ENCODE measurements at regions not wholly inside any gene's neighbourhood (a gene's known extent, or its start where the extent isn't known, plus 50 kb on each side); places are given as distances from the start of the nearest gene placed in this dataset.

DNA sequence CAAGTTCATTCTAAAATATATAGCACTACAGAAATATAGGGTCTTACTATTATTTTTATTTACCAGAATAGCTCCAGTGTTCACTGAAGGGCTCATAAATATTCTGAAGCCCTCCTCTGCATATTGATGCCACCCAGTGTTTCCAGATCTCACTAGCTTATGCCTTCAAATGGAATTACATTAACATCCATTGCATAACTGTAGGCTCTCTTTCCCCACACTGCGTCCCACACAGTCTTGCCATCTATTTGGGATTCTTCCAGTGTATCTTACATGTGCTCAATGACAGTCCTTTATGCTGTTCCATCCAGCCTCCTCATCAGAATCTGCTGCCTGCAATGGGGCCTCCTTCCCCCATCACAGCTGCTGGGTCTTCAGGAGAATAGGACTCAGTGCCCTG lies 137.2 kb downstream of the CYSLTR2 start:
- TF ChIP-seq, protein P1, sequence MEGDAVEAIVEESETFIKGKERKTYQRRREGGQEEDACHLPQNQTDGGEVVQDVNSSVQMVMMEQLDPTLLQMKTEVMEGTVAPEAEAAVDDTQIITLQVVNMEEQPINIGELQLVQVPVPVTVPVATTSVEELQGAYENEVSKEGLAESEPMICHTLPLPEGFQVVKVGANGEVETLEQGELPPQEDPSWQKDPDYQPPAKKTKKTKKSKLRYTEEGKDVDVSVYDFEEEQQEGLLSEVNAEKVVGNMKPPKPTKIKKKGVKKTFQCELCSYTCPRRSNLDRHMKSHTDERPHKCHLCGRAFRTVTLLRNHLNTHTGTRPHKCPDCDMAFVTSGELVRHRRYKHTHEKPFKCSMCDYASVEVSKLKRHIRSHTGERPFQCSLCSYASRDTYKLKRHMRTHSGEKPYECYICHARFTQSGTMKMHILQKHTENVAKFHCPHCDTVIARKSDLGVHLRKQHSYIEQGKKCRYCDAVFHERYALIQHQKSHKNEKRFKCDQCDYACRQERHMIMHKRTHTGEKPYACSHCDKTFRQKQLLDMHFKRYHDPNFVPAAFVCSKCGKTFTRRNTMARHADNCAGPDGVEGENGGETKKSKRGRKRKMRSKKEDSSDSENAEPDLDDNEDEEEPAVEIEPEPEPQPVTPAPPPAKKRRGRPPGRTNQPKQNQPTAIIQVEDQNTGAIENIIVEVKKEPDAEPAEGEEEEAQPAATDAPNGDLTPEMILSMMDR (IDR thresholded peaks at IDR 0.05): no peak
- no peak for TF ChIP-seq POLR2A (IDR thresholded peaks at IDR 0.05)

Data from right lobe of liver (tissue), 4 donors.